Sigmoid colon (tissue), 4 donors: ENCODE measurements at regions not wholly inside any gene's neighbourhood (a gene's known extent, or its start where the extent isn't known, plus 50 kb on each side); places are given as distances from the start of the nearest gene placed in this dataset.

Source experiments
- POLR2A ChIP-seq, 2 donors: fragments of 450-650 bp; IDR thresholded peaks; one replicate each; pipeline ENCODE4 v1.6.1; 2016; ENCODE audit warnings: antibody characterized with exemption in 2 of 2, mild to moderate bottlenecking in 2 of 2, moderate library complexity in 2 of 2
- POLR2AphosphoS5 ChIP-seq, 4 donors: sonication (generic); formaldehyde crosslinking; IDR thresholded peaks; one replicate each; pipeline ENCODE4 v1.6.1; 2017; ENCODE audit warnings: antibody characterized with exemption in 4 of 4
- TF ChIP-seq, protein P1 (sequence below), 4 experiments: fragments of 450-650 bp in 3 of 4; fragments of 200-600 bp in 1 of 4; IDR thresholded peaks; one replicate each; pipeline ENCODE4 v1.5.1; 2016 to 2019; ENCODE audit warnings: antibody characterized with exemption in 4 of 4, mild to moderate bottlenecking in 3 of 4, moderate library complexity in 2 of 4

DNA sequence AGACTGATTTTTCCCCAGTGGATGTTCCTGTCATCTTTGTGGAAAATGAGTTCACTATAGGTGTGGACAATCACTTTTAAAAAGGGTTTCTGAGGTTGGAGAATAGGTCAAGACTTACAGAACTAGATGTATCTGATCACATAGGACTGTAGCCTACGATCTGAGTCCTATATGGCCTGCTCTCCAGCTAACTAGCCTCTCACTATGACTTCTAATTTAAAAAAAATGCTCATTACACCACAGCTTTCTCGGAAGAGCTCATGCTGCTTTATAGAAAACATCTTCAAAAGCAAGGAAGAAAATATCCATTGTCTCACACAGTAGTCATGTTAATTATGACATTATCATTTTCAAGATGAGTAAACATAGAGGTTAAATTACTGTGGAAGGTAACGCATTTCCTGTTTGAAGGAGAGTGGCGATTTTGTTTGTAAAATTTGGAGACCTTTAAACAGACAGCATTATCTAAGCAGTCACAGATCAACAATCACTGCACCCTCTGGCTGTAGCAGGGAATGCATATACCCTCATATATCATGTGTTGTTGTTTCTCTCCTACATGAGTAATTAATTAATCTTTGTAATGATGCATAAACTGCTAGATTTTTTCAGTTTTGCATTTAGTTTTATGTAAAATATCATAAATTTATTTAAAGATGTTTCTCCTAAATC lies 573.7 kb downstream of the GABRG2 start:
- TF ChIP-seq, protein P1, sequence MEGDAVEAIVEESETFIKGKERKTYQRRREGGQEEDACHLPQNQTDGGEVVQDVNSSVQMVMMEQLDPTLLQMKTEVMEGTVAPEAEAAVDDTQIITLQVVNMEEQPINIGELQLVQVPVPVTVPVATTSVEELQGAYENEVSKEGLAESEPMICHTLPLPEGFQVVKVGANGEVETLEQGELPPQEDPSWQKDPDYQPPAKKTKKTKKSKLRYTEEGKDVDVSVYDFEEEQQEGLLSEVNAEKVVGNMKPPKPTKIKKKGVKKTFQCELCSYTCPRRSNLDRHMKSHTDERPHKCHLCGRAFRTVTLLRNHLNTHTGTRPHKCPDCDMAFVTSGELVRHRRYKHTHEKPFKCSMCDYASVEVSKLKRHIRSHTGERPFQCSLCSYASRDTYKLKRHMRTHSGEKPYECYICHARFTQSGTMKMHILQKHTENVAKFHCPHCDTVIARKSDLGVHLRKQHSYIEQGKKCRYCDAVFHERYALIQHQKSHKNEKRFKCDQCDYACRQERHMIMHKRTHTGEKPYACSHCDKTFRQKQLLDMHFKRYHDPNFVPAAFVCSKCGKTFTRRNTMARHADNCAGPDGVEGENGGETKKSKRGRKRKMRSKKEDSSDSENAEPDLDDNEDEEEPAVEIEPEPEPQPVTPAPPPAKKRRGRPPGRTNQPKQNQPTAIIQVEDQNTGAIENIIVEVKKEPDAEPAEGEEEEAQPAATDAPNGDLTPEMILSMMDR (IDR thresholded peaks at IDR 0.05), result no peak
- TF ChIP-seq POLR2AphosphoS5 (IDR thresholded peaks at IDR 0.05) (no peak), POLR2A (IDR thresholded peaks at IDR 0.05) (no peak)
